Activated naive CD4-positive, alpha-beta T cell treated with anti-CD3 and anti-CD28 coated beads, Interleukin-2, amount 50 U/mL, for 72 hours (primary cell): ENCODE measurements at regions not wholly inside any gene's neighbourhood (a gene's known extent, or its start where the extent isn't known, plus 50 kb on each side); places are given as distances from the start of the nearest gene placed in this dataset.

Experiments
- ATAC-seq, 2 donors: fragments of 150-1000 bp; cut with Tn5 transposase; 2 replicates each; pipeline ENCODE4 v1.10.0; 2021; ENCODE audit warnings: mild to moderate bottlenecking in 2 of 2, moderate library complexity in 2 of 2
- DNase-seq, 2 donors: peaks; one replicate each; pipeline ENCODE4 v3.0.0; 2021 to 2022; ENCODE audit warnings: low spot score in 2 of 2
- H3K27ac Mint-ChIP-seq, 2 donors: one replicate each; pipeline ENCODE4 v1.8.0; 2022; ENCODE audit warnings: mild to moderate bottlenecking in 2 of 2, mixed read lengths in 2 of 2
- H3K36me3 Mint-ChIP-seq, 2 donors: one replicate each; pipeline ENCODE4 v1.8.0; 2022; ENCODE audit warnings: mixed read lengths in 2 of 2
- H3K9me3 Mint-ChIP-seq, 2 donors: one replicate each; pipeline ENCODE4 v1.8.0; 2022; ENCODE audit warnings: mixed read lengths in 2 of 2

DNA sequence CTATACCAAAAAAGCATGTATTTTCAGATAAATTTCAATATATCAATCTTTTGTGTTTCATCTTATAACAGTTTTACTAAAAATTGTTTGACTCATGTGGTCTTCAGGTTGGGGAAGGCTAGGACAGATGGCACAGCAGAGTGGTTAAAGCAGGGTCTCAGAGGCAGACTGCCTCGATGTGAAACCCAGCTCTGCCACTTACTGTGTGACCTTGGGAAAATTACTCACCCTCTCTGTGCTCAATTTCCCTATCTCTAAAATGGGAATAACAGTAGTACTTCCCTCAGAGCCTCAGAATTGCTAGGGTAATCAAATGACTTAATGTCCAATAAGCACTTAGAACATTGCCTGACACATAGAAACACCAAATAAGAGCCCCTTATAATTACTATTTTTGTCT lies 262.1 kb upstream of the FMN2 start:
- ATAC-seq (no peak), DNase-seq (no peak)
- Mint-ChIP-seq H3K36me3 (no peaks in the 10 kb centered on the region), H3K27ac (no peak overlapping the region), H3K9me3 (no peaks in the 10 kb centered on the region)

DNA sequence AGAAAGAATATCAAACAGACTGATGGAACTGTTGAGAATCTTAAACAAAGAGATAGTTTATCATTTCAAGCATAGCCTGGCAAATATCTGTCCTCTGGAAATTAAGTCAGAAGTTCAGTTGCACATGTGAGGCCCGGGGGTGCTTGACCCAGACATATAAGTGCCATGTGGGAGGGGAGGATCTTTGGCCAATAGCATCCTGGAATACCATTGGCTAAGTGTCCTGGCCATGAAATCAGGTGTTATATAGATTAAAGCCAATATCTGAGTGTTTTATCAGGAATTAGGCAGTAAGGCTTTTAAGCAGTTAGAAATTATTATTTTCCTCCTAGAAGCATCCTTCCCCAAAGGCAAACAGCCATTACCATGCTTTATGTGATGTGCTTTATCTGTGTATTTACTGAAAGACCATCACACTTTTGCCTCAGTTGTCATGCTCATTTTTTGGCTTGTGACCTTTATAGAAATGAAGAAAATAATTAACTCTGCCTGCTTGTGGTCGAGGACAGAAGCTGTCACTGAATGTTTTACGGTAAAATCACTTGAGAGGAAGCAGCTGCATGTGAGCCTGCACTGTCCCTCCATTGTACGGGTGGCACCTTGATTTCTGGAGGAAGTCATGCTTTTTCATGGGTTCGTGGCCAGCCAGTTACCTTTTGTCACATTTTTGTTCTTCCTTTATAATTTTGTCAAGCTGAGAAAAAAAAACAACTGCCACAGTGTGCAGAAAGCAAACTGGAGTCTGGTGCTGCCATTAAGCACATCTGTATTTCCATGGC lies 259.9 kb upstream of the FMN2 start:
- Mint-ChIP-seq H3K36me3 (no peaks in the 10 kb centered on the region), H3K27ac (no peak overlapping the region), H3K9me3 (no peaks in the 10 kb centered on the region)
- ATAC-seq (no peak), DNase-seq (no peak)

DNA sequence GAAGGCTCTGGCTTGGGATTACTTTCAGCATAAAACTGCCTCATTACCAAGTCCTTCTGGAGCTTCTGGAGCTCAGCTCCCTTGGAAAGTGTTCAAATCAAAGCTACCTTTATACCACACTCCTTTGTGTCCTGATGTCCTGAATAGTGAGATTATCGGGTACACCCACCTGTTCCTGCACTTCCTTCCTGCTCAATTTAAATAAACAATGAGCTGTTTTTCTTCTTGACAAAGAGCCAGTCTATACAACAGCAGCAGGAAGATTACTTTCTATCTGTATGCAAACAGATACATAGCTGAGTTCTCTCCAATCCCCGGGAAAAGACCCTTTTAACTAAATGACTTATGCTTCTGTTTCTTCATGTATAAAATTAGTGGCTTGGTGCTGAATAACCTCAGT lies 258.0 kb upstream of the FMN2 start:
- no peak overlapping the region for H3K27ac Mint-ChIP-seq
- no peaks in the 10 kb centered on the region for H3K36me3 Mint-ChIP-seq
- ATAC-seq = no peak
- DNase-seq = no peak
- H3K9me3 Mint-ChIP-seq = no peaks in the 10 kb centered on the region

DNA sequence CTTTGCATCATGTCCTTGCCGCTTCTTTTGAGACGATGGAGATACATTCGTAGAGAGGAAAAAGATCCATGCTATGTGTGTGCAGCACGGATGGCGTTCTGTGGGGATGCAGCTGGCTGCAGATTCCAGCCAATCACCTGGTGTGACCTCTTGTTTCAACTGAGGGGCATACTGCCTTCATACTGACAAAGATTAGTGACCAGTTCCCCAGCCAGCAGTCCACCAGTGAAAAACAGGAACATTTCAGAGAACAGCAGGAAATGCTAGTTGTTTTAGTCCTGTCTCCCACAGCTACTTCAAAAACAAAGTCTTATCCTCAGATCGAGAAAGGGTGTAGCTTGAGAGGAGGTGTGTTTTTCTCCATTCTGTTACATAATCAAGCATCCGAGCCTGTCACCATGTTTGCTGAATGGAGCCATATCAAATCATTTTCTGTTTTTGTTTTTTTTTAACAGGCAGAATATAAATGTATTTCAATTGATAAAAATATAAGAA lies 255.7 kb upstream of the FMN2 start:
- Mint-ChIP-seq H3K9me3 (no peaks in the 10 kb centered on the region), H3K27ac (no peak overlapping the region), H3K36me3 (no peaks in the 10 kb centered on the region)
- ATAC-seq = no peak
- no peak for DNase-seq

DNA sequence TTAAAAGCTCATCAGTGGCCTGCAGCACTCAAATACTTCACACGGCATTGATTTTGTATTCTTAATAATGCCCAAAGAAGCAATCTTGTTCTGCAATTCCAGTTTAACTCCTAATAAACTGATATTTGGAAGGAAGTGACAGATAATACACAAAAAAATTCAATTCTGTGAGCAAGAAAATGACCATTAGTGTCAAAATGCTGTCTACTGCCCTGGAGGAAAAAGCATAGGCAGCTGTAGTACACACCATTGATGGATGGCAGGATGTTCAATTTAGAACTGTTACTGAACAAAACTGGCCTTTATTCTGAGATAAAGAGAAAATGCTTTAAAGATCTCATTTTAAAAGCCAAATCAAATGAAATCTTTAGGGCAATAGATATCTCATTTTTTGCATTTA lies 251.3 kb upstream of the FMN2 start:
- ATAC-seq = no peak
- Mint-ChIP-seq H3K9me3 (no peaks in the 10 kb centered on the region), H3K27ac (no peak overlapping the region), H3K36me3 (no peaks in the 10 kb centered on the region)
- DNase-seq = no peak

DNA sequence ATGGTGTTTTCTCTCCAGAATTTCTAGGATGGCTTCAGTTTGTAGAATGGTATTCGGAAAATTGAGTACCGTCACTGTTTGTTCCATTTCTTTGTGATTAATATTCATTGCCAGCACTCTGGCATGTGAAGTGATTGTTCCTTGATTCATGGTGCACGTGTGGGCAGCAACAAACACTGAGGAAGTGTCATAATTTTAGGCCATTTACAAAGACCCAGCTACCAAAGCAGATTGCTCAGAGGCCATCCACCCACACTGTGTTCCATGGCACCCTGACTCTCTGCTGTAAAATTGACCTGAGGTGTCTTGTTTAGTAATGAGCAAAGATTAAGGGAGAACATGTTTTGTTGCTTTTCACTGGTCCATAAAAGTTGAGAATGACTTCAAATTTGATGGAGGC lies 250.9 kb upstream of the FMN2 start:
- no peak for ATAC-seq
- Mint-ChIP-seq H3K36me3 (no peaks in the 10 kb centered on the region), H3K9me3 (no peaks in the 10 kb centered on the region), H3K27ac (no peak overlapping the region)
- no peak for DNase-seq

DNA sequence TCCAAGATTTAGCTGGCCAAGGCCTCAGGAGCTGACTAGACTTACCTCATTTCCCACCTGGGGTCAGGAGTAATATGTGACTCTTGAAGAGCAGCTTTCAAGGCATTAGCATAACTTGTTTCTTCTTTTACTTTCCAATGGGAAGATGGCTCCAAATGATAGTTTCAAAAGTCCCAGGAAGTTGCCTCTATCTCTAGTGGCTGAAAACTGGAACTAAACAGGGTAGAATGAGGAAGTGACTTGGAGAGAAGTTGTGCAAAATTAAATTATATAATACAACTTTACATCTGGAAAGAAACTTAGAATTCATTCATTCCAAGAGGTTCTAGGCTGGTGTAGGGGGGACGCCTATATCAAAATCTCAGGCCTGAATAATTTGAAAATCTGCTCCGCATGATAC lies 250.1 kb upstream of the FMN2 start:
- ATAC-seq (no peak), DNase-seq (no peak)
- no peak overlapping the region for H3K27ac Mint-ChIP-seq
- no peaks in the 10 kb centered on the region for H3K36me3 Mint-ChIP-seq
- H3K9me3 Mint-ChIP-seq = no peaks in the 10 kb centered on the region

DNA sequence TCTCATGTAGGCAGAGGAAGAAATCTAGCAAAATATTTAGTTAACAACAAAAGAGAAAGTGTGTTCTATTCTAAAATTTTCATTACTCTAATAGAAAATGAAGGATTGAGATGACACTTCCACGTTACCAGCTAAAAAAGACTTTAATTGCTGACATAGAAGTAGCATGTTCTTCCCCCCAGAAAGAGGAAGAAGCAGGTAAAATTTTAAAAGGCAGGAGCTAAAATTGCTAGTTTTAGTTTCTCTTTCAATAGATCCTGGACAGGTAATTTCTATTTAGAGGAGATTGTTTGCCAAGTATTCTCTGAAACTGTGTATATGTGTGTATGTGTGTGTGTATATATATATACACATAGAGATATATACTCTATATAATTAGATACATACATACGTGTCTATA lies 248.1 kb upstream of the FMN2 start:
- ATAC-seq (no peak), DNase-seq (no peak)
- H3K36me3 Mint-ChIP-seq = no peaks in the 10 kb centered on the region
- no peak overlapping the region for H3K27ac Mint-ChIP-seq
- no peaks in the 10 kb centered on the region for H3K9me3 Mint-ChIP-seq

DNA sequence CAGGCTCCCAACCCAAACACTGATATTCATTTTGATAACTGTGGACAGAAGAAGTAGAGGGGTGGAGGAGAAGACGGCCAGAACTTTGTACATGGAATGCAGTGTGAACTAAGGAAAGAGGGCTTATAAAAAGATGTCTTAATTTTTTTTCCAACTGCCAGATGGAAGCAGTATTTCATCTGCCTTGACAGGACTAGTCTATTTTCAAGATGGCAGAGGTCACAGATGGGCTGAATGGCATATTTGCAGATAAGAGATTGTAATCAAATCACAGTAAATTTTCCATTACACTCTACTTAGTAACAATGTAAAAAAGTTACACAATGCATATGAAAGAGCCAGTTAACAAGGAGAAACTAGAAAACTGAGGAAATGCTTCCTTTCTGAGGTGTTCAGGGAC lies 246.8 kb upstream of the FMN2 start:
- no peak for DNase-seq
- Mint-ChIP-seq H3K9me3 (no peaks in the 10 kb centered on the region), H3K36me3 (no peaks in the 10 kb centered on the region), H3K27ac (no peak overlapping the region)
- ATAC-seq = no peak

DNA sequence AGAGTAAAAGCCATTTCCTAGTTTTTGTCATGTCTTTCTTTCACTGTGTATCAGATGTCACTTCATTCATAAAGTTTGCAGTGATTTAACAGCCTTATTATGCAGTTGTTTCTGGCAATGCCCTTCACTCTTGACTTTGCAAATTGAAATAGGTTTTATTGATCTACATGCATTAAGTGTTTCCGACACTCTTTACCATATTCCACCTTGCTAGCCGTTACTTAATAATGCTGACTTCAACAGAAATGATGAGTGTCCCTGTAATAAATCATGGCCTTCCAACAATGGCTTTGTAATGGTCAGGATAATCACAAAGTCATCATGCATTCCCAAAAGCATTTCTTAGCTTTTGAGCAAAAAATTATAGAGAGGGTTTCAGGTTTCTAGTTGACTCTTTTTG lies 236.8 kb upstream of the FMN2 start:
- H3K36me3 Mint-ChIP-seq = peaks cover 11 to 12% of the 10 kb centered on the region in 2 donors
- no peak for ATAC-seq

DNA sequence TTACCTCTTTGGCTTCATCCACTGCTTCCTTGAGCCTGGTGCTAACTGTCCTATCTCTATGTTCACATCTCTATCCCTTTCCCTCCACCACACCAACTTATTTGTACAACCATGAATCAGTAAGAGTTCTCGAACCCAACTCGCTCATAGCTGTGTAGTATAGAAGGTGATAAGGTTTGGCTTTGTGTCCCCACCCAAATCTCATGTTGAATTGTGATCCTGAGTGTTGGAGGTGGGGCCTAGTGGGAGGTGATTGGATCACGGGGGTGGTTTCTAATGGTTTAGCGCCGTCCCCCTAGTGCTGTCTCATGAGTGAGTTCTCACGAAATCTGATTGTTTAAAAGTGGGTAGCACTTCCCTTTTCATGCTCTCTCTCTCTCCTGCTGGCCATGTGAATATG lies 235.6 kb upstream of the FMN2 start:
- DNase-seq (no peak), ATAC-seq (no peak)
- Mint-ChIP-seq H3K9me3 (peaks cover 9 to 10% of the 10 kb centered on the region in 2 donors), H3K36me3 (peaks cover 11 to 12% of the 10 kb centered on the region in 2 donors), H3K27ac (no peak overlapping the region)

More for the DNA sequence above, 236.8 kb upstream of the FMN2 start:
- Mint-ChIP-seq H3K9me3 (peaks cover 9 to 10% of the 10 kb centered on the region in 2 donors), H3K27ac (no peak overlapping the region)
- no peak for DNase-seq

DNA sequence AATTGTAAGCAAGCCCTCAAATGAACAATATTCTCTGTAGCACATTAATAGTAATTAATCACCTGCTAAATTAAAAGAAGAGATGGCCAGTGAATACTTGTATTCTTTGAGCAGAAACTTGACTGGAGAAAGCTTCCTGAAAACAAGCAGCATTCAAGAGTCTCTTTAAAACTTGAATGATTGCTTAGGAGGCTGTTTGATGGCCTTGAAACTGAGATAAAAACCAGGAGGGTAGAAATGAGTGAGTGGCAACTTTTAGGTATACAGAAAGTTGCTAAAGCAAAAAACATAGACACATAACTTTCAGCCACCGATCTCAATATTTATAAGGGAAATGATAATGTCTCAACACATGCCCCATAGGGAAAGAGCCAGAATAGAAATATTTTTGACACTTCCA lies 234.8 kb upstream of the FMN2 start:
- ATAC-seq (no peak), DNase-seq (no peak)
- peaks cover 9 to 10% of the 10 kb centered on the region in 2 donors for H3K9me3 Mint-ChIP-seq
- H3K36me3 Mint-ChIP-seq = peaks cover 11 to 12% of the 10 kb centered on the region in 2 donors
- H3K27ac Mint-ChIP-seq = no peak overlapping the region

DNA sequence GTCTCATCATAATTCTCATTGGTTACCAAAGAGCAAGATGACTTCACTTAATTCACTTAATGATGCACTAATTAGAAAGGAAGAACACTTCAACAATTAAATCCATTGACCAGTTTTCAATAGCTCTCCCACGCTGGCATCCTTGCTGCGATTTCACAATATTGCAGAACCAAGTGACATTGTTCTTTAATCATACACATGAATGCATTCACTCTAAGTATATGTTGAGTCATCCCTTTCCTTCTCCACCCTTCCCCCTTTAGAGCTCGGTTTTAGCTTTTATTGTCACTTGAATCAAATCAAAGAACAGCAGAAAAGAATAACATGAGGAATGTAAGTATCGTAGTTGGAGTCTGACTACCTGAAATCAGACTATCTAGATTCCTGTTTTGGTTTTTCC lies 233.6 kb upstream of the FMN2 start:
- Mint-ChIP-seq H3K27ac (no peak overlapping the region), H3K9me3 (peaks cover 9 to 10% of the 10 kb centered on the region in 2 donors), H3K36me3 (peaks cover 11 to 13% of the 10 kb centered on the region in 2 donors)
- no peak for ATAC-seq
- DNase-seq = no peak

DNA sequence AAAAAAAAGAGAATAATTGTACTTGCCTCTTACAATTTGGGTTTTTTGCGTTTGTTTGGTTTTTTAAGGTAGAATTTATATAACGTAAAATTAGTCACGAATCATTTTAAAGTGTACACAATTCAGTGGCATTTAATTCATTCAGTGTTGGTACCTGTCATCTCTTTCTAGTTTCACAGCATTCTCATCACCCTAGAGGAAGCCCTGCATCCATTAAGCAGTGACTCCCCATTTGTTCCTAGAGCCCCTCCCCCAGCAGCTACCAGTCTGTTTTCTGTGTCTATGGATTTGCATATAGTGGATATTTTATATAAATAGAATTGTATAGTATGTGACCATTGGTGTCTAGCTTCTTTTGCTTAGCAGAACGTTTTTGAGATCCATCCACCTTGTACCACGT lies 233.2 kb upstream of the FMN2 start:
- H3K27ac Mint-ChIP-seq = no peak overlapping the region
- H3K9me3 Mint-ChIP-seq = peaks cover 9 to 10% of the 10 kb centered on the region in 2 donors
- no peak for ATAC-seq
- DNase-seq = no peak
- peaks cover 11 to 17% of the 10 kb centered on the region in 2 donors for H3K36me3 Mint-ChIP-seq

DNA sequence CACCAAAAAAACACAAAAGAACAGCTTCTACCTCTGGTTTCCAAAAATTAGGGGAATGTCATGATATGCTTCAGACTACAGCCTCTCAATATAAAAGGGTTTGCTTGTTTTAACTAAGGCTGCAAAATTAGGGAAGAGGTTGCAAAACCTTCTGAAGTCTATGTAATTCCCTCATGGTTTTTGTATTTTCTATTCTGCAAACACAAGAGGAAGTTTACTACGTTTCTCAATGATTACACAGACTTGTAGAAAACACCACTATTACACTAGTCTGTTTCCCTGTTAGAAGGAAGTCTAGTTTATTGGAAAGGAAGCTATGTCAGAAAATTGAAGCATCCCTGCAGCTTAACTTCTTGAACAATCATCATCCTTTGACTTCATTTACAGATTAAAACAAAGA lies 229.7 kb upstream of the FMN2 start:
- ATAC-seq (no peak), DNase-seq (no peak)
- Mint-ChIP-seq H3K9me3 (no peaks in the 10 kb centered on the region), H3K36me3 (peaks cover 0 to 5% of the 10 kb centered on the region in 2 donors), H3K27ac (no peak overlapping the region)

DNA sequence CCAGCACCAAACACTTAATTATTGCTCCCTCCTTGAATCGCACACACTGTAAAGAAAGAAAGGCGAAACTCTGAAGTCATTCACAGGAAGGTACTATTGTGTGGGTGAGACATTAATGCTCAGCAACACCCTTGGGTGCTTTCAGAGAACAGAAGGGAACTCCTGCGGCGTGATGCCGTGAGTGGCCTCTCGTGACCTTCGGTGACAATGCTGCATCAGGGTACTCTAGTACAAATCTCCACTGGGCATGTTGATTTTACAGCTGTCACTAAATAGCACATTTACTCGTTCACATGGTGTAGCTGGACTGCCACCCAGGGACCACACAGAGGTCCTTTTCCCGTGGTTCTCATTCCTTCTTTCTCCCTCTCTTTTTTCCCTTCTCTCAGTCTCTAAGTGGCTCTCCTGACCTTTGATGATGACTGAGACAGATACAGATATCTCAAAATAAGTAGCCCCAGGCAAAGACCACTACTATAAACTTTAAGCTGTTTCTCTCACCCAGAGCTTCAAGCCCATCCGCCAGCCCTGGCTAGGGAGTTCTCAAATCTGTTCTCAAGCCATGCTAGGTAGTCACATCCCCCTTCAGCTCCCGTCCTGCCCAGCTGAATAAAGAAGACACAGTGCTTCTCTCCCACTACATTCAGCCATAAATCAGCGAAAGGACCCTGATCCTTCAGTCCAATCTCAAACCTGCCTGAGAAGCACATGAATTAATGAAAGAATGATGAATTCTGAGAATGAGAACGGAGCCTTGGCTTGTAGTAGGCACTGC lies 223.4 kb upstream of the FMN2 start:
- Mint-ChIP-seq H3K36me3 (peaks cover 0 to 3% of the 10 kb centered on the region in 2 donors), H3K27ac (peak overlapping the region in 1 of 2 donors; percentile 18), H3K9me3 (no peaks in the 10 kb centered on the region)
- no peak for ATAC-seq
- DNase-seq = no peak

DNA sequence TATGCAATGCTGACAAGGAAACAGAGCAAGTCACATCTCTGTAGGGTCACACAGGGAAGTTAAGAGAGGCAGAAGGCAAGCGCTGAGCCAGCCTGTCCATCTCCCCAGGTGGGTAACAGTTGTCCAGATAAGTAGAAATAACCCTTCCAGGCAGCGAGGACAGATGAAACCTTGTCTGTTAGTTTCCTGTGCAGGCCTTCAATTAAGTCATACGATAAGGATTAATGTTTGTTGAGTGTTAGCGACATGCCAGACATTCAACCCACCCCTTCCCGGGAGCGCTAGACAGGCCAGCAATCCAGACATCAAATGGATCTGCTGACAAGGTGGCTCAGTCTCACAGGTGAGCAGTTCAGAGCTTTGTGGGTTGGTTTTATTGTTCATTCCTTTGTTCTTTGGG lies 221.5 kb upstream of the FMN2 start:
- ATAC-seq (no peak), DNase-seq (no peak)
- Mint-ChIP-seq H3K27ac (no peak overlapping the region), H3K36me3 (no peaks in the 10 kb centered on the region), H3K9me3 (no peaks in the 10 kb centered on the region)

DNA sequence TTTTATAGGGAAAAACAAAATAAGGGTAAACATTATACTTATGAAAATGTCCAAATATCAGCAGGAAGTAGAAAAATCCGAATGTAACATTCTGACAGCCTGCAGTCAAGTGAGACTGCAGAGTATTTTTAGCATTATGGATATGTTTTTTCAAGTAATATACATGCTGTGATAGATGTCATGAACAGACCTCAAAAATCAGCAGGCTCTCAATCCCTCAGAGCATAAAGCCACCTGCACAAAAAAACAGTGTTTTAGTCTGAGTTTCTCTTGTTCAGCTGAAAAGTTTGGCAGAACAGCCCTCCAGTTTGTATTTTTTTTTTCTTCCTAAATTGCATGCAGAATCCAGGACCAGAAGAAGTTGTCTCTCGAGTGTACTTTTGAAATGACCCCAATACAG lies 219.1 kb upstream of the FMN2 start:
- Mint-ChIP-seq H3K27ac (no peak overlapping the region), H3K9me3 (no peaks in the 10 kb centered on the region), H3K36me3 (no peaks in the 10 kb centered on the region)
- no peak for ATAC-seq
- no peak for DNase-seq
